ENCODE measurements at regions not wholly inside any gene's neighbourhood (a gene's known extent, or its start where the extent isn't known, plus 50 kb on each side); places are given as distances from the start of the nearest gene placed in this dataset.

GRCh38 chr7:41517771-41518170, 185.1 kb downstream of the INHBA start:
- no peak for DNase-seq

DNA sequence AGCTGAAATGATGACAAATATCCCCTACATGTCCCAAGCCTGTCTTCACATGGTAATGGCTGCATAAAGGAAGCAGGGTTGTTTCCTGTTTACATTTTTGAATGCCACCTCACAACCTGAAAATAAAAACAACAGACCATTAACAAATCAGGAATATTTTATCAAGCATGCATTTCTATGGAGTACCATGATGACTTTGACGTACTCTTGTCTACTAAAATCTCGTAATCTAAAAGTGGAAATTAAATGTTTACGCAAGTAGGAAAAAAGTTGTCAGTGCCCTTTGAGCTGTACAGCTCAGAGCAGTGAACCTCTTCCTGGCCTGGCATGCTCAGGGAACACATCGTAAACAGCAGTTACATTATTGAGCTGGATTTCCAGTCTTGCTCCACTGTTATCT, 194.1 kb downstream of the INHBA start:
- DNase-seq, result no peak

- no peak for DNase-seq
Observed at GRCh38 chr7:41507686-41508268, 195.1 kb downstream of the INHBA start.

- no peak for DNase-seq
Observed at GRCh38 chr7:41504214-41504980, 198.5 kb downstream of the INHBA start.

GRCh38 chr7:41503438-41503837, 199.5 kb downstream of the INHBA start:
- no peak for DNase-seq

DNA sequence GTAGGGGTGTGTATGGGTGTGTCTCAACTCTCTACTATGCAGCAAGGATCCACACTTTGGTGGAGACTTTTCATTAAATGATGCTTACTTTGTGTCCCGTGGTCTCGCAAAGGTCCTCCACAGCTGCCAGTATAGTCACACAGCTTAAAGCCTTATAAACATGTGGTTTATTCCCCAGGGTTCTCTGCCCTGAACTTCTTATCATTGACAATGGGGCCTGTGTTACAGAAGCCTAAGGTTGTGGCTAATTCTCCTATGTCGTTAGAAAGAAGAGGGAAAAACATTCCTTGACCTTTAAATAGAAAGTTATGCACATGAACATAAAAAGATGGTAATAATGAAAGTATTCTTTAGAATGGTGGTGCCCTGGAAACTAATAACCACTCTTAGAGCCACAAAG, 201.4 kb downstream of the INHBA start:
- DNase-seq, result no peak

DNA sequence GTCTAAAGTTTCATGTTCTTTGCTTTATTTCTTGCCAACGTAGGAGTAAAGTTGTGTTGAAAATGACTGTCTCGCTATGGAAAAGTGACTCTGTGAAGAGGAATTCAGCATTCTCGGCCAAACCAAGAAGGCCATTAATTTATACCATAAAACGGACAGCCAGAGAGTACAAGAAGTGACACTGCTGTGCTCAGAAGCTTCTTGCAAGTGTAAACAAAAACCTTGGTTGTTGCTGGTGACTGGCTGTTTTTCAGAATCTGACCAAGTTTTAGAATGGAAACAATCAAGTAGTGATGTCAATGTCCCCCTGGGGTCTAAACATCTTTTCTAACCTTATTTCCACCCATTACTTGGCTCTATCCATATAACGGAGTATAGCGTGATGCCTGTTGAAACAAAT, 201.9 kb downstream of the INHBA start:
- no peak for DNase-seq

GRCh38 chr7:41492603-41493002, 210.3 kb downstream of the INHBA start:
- no peak for DNase-seq

DNA sequence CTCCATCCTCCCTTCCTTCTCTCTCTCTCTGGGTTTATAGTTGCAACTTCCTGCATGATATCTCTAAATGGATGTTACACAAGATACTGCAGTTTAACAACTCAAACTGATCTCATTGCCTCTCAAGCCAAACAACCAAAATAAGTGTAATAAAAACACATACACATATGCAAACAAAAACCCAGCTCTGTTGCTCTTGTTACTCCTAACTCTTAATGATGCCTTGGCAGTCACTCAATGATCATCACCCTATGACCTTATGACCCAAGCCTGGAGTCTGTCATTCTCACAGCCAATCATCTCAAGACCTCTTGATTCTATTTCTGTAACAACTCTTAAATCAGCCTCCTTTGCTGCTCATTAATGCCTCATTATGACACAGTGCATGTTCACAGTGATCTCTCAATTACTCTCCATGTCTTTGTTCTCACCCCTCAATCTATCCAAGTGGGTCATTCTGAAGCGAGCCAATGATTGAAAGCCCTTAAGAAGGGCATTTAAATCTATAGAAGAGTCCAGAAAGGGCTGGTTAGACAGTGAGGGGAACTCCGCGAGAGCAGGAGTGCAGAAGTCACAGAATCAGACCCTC, 210.9 kb downstream of the INHBA start:
- no peak for DNase-seq

DNA sequence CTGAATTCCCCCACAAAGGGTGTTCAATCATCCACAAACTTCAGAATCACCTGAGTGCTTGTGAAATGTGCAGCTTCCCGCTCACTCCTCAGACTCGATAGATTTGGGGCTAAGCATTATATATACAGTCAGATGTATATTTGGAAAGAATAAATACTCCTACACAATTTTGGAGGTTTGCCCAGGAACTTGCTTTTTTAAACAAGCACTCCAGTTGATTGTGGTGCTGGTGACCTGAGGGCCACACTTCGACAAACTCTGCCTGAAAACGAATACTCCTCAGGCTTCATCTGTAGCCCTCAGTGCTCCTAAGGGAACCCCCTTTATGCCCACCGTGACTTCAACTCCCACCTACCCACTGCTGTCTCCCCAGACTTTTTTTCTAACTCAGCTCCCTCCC, 211.6 kb downstream of the INHBA start:
- no peak for DNase-seq

GRCh38 chr7:41489885-41490284, 213.0 kb downstream of the INHBA start:
- DNase-seq, result no peak

DNA sequence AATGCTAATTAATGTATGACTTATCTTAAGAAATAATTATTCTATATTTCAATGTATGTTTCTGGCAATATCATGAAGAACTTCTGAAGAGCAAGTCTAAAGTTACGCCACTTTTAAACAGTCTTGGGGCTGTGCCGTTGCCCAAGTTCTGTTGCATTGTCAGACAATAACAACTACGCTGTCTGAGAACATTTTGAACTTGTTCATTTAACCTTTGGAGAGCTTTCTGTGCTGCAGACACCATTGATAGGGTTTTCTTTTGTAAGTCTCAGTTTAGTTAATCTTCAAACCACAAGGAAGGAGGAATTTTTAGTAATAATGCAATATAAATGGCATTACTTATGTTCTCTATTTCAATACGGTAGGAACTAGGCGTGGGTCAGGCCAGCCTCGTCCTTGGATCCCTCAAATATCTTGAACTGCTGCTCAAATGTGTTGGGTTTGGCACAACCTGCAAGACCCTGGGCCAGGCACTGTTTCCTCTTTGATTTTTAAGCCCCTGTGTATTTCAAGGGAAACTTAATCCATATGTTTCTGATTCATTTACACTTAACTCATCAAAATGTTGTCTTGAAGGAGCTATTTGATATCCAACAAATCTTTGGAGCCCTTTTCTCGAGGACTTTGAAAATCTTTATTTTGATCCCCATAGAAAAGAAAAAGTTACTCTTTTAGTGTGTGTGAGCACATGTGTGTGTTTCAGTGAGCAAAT, 215.5 kb downstream of the INHBA start:
- DNase-seq, result no peak

GRCh38 chr7:41481353-41481752, 221.5 kb downstream of the INHBA start:
- DNase-seq, result no peak

- no peak for DNase-seq
Observed at GRCh38 chr7:41478187-41478586, 224.7 kb downstream of the INHBA start.

DNA sequence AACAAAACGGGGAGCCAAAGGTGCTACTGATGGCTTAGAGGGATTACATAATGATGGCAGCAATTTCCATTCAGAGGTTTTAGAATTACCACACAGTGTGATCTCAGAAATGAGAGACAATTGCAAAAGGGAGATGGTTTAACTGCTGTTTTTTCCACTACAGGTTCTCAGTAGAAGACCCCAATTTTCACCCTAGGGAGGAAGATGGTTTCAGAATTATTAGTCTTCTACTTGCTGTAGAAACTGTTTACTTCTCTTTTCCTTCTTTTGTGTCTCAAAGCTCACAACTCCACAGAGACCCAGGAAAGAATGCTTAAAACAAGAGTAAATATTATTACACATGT, 226.5 kb downstream of the INHBA start:
- peak; percentile 2 for DNase-seq

GRCh38 chr7:41475801-41476459, 227.0 kb downstream of the INHBA start:
- DNase-seq, result no peak

- no peak for DNase-seq
Observed at GRCh38 chr7:41472427-41473125, 230.3 kb downstream of the INHBA start.

DNA sequence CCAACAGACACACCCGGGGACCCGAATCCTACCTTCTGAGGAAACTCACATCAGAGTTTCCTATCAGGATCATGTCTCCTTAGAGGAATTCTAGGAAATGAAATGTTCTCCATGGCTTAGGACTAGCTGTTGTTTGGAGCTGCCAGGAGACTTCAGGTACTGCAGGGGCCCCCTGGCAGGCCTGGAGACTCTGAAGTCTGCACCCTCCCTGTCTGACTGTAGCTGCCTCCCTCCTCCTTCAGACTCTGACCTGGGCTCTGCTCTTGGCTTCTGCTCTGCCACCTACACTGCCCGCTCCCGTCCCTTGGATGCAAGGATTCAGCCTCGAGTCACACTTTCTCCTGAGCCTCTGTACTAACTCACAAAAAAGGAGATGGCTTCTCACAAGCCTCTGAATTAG, 232.8 kb downstream of the INHBA start:
- no peak for DNase-seq

GRCh38 chr7:41467596-41467995, 235.3 kb downstream of the INHBA start:
- DNase-seq, result no peak

GRCh38 chr7:41466760-41467384, 236.0 kb downstream of the INHBA start:
- DNase-seq, result no peak

DNA sequence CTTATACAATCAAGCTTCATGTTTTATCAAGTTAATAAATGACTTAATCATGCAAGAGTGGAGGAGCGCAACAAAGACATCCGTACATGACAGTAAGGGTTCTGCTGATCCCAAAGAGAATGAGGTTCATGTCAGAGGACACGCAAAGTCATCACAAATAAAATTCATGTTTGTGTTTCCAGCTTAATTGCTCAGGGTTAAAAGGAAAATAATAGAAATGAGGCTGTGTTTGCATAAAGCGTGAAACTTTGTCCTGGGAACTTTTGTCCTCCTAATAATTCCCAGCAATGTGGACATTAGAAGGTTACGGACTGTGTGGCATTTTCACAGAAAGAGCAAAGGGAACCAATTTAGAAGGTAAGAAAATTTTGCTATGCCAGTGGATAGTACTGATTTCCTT, 237.3 kb downstream of the INHBA start:
- DNase-seq, result no peak

GRCh38 chr7:41463770-41464470, 239.0 kb downstream of the INHBA start:
- DNase-seq, result no peak

Data from hematopoietic multipotent progenitor cell treated with erythropoietin and hydrocortisone succinate and interleukin-3 and kit ligand, for 8 days (in vitro differentiated cells).